ENCODE measurements at regions not wholly inside any gene's neighbourhood (a gene's known extent, or its start where the extent isn't known, plus 50 kb on each side); places are given as distances from the start of the nearest gene placed in this dataset.

- in situ Hi-C loops (cut with HindIII; ENCODE audit: low pct_ligation_motif_present, low sequenced_read_pairs): no loop called here
- Histone ChIP-seq H3K36me3 (replicated peaks) (no peaks in the 10 kb centered on the region), H3K4me3 (ENCODE audit: low read depth, low read length) (no peak overlapping the region), H3K27ac (no peak overlapping the region), H3K27me3 (replicated peaks) (no peaks in the 10 kb centered on the region)
- DNase-seq: no peak
- no peak for TF ChIP-seq CTCF (IDR thresholded peaks at IDR 0.05; ENCODE audit: low read depth, low read length, missing control alignments)
Measured at GRCh38 chr4:108533876-108534275, 86.5 kb upstream of the RPL34 start.

GRCh38 chr4:108533245-108533844 is 87.0 kb upstream of the RPL34 start:
- peak; percentile 32 for DNase-seq
- Histone ChIP-seq H3K36me3 (replicated peaks) (no peaks in the 10 kb centered on the region), H3K27ac (no peak overlapping the region), H3K27me3 (replicated peaks) (no peaks in the 10 kb centered on the region), H3K4me3 (ENCODE audit: low read depth, low read length) (no peak overlapping the region)
- no peak for TF ChIP-seq CTCF (IDR thresholded peaks at IDR 0.05; ENCODE audit: low read depth, low read length, missing control alignments)
- in situ Hi-C loops (cut with HindIII; ENCODE audit: low pct_ligation_motif_present, low sequenced_read_pairs): no loop called here

GRCh38 chr4:108532738-108533137 is 87.6 kb upstream of the RPL34 start:
- DNase-seq: no peak
- Histone ChIP-seq H3K27ac (no peak overlapping the region), H3K4me3 (ENCODE audit: low read depth, low read length) (no peak overlapping the region), H3K27me3 (replicated peaks) (no peaks in the 10 kb centered on the region), H3K36me3 (replicated peaks) (no peaks in the 10 kb centered on the region)
- TF ChIP-seq CTCF (IDR thresholded peaks at IDR 0.05; ENCODE audit: low read depth, low read length, missing control alignments): no peak
- in situ Hi-C loops (cut with HindIII; ENCODE audit: low pct_ligation_motif_present, low sequenced_read_pairs): no loop called here

- H3K4me3 ChIP-seq (ENCODE audit: low read depth, low read length): no peak overlapping the region
- H3K36me3 ChIP-seq (replicated peaks): no peaks in the 10 kb centered on the region
- no peak for TF ChIP-seq CTCF (IDR thresholded peaks at IDR 0.05; ENCODE audit: low read depth, low read length, missing control alignments)
- DNase-seq: no peak
- no peak overlapping the region for H3K27ac ChIP-seq
- in situ Hi-C loops (cut with HindIII; ENCODE audit: low pct_ligation_motif_present, low sequenced_read_pairs): no loop called here
- H3K27me3 ChIP-seq (replicated peaks): no peaks in the 10 kb centered on the region
Measured at GRCh38 chr4:108532187-108532586, 88.2 kb upstream of the RPL34 start.

GRCh38 chr4:108531461-108531860 is 88.9 kb upstream of the RPL34 start:
- in situ Hi-C loops (cut with HindIII; ENCODE audit: low pct_ligation_motif_present, low sequenced_read_pairs): no loop called here

More at GRCh38 chr4:108531461-108531860, 88.9 kb upstream of the RPL34 start:
- H3K27ac ChIP-seq: no peak overlapping the region
- H3K4me3 ChIP-seq (ENCODE audit: low read depth, low read length): no peak overlapping the region
- no peak for TF ChIP-seq CTCF (IDR thresholded peaks at IDR 0.05; ENCODE audit: low read depth, low read length, missing control alignments)
- H3K27me3 ChIP-seq (replicated peaks): no peaks in the 10 kb centered on the region
- no peak for DNase-seq
- no peaks in the 10 kb centered on the region for H3K36me3 ChIP-seq (replicated peaks)
